ENCODE measurements at regions not wholly inside any gene's neighbourhood (a gene's known extent, or its start where the extent isn't known, plus 50 kb on each side); places are given as distances from the start of the nearest gene placed in this dataset.

- TF ChIP-seq ETS1 (IDR thresholded peaks at IDR 0.05) (no peak), POLR2AphosphoS5 (IDR thresholded peaks at IDR 0.05; ENCODE audit: low read depth) (no peak), JUNB (IDR thresholded peaks at IDR 0.05; ENCODE audit: unreplicated experiment) (no peak)
Observed at GRCh38 chr2:123715467-123715982, 309.6 kb upstream of the CNTNAP5 start (continued).

GRCh38 chr2:123717636-123718334 is 307.3 kb upstream of the CNTNAP5 start:
- H3K4me1 Mint-ChIP-seq: no peaks in the 10 kb centered on the region
- Histone ChIP-seq H3K4me2 (no peak overlapping the region), H3K9me2 (ENCODE audit: insufficient read depth) (no peaks in the 10 kb centered on the region), H3K4me1 (ENCODE audit: insufficient read depth) (no peaks in the 10 kb centered on the region), H3K79me2 (replicated peaks; ENCODE audit: insufficient read depth) (no peaks in the 10 kb centered on the region), H4K20me1 (replicated peaks; ENCODE audit: insufficient read depth) (no peaks in the 10 kb centered on the region), H3K4me3 (no peak overlapping the region), H3K36me3 (ENCODE audit: insufficient read depth) (no peaks in the 10 kb centered on the region), H3F3A (replicated peaks; ENCODE audit: low read depth) (no peaks in the 10 kb centered on the region), H2AFZ (no peak overlapping the region), H3K27me3 (ENCODE audit: insufficient read depth) (no peaks in the 10 kb centered on the region), H3K27ac (ENCODE audit: low read depth) (no peak overlapping the region)
- no peaks in the 10 kb centered on the region for H3K36me3 Mint-ChIP-seq (ENCODE audit: low read depth)
- TF ChIP-seq ETS1 (IDR thresholded peaks at IDR 0.05) (no peak), POLR2AphosphoS5 (IDR thresholded peaks at IDR 0.05; ENCODE audit: low read depth) (no peak), EZH2 (IDR thresholded peaks at IDR 0.05; ENCODE audit: low read depth, unreplicated experiment) (no peak), ZNF331 (CRISPR knock-in tag; IDR thresholded peaks at IDR 0.05; ENCODE audit: low read depth) (no peak), JUNB (IDR thresholded peaks at IDR 0.05; ENCODE audit: unreplicated experiment) (no peak), STAT1 (IDR thresholded peaks at IDR 0.05; ENCODE audit: unreplicated experiment) (no peak), CREB1 (CRISPR knock-in tag; IDR thresholded peaks at IDR 0.05; ENCODE audit: low read depth) (no peak)
- H3K4me3 Mint-ChIP-seq: no peak overlapping the region
- DNase-seq (ENCODE audit: low spot score) (no peak), ATAC-seq (no peak)
- H3K27ac Mint-ChIP-seq: no peak overlapping the region
- no peaks in the 10 kb centered on the region; the same call in 2 of the 3 replicates for H3K9me3 Mint-ChIP-seq
- no peaks in the 10 kb centered on the region for H3K27me3 Mint-ChIP-seq (ENCODE audit: insufficient read depth, low read depth, poor library complexity)

GRCh38 chr2:123720760-123721159 is 304.3 kb upstream of the CNTNAP5 start:
- Mint-ChIP-seq H3K4me3 (no peak overlapping the region), H3K9me3 (no peaks in the 10 kb centered on the region; the same call in 2 of the 3 replicates), H3K27me3 (ENCODE audit: insufficient read depth, low read depth, poor library complexity) (no peaks in the 10 kb centered on the region), H3K27ac (no peak overlapping the region), H3K4me1 (no peaks in the 10 kb centered on the region), H3K36me3 (ENCODE audit: low read depth) (no peaks in the 10 kb centered on the region)
- no peak overlapping the region for H3K4me3 ChIP-seq
- DNase-seq (ENCODE audit: low spot score): no peak
- H3K79me2 ChIP-seq (replicated peaks; ENCODE audit: insufficient read depth): no peaks in the 10 kb centered on the region
- H3K9me2 ChIP-seq (ENCODE audit: insufficient read depth): peaks cover 6% of the 10 kb centered on the region; the same call in 1 of the 2 replicates
- H3F3A ChIP-seq (replicated peaks; ENCODE audit: low read depth): no peaks in the 10 kb centered on the region
- ATAC-seq: no peak
- H3K27me3 ChIP-seq (ENCODE audit: insufficient read depth): no peaks in the 10 kb centered on the region
- H3K4me1 ChIP-seq (ENCODE audit: insufficient read depth): no peaks in the 10 kb centered on the region
- no peak overlapping the region for H2AFZ ChIP-seq
- no peaks in the 10 kb centered on the region for H4K20me1 ChIP-seq (replicated peaks; ENCODE audit: insufficient read depth)
- no peak overlapping the region for H3K4me2 ChIP-seq
- no peaks in the 10 kb centered on the region for H3K36me3 ChIP-seq (ENCODE audit: insufficient read depth)
- H3K27ac ChIP-seq (ENCODE audit: low read depth): no peak overlapping the region
- no peak for TF ChIP-seq ZNF462 (CRISPR knock-in tag; IDR thresholded peaks at IDR 0.05)
- TF ChIP-seq NANOG (IDR thresholded peaks at IDR 0.05; ENCODE audit: borderline replicate concordance): no peak
- TF ChIP-seq ZNF114 (CRISPR knock-in tag; IDR thresholded peaks at IDR 0.05): no peak

Data from GM23338 (cell line).